ENCODE measurements at regions not wholly inside any gene's neighbourhood (a gene's known extent, or its start where the extent isn't known, plus 50 kb on each side); places are given as distances from the start of the nearest gene placed in this dataset.
A peak's percentile ranks its signal among the peaks of the same experiment; 100 is the strongest.

DNA sequence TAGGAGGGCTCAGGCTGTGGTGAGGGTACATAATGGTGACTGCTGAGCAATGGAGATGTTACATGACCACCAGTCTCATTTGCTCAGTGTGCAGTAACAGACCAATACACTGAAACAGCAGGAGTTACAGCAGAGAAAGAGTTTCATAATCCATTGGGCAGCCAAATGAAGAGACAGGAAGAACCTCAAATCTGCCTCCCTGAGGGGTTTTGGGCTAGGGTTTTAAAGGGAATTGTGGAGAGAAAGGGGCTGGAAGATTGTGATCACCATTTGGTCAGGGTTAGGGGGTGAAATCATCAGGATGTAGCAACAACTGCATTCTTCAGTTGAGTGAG is 838.3 kb downstream of the GRID1 start:
- H3K4me3 ChIP-seq: no peak overlapping the region
- peaks cover 36% of the 10 kb centered on the region for H3K4me1 ChIP-seq (replicated peaks)
- no peaks in the 10 kb centered on the region for H3K27me3 ChIP-seq (replicated peaks)
- DNase-seq (ENCODE audit: low read depth in 1 of 2, low spot score in 2 of 2): peak in 1 of 2 experiments; percentile 19
- H3K9me3 ChIP-seq (replicated peaks): peaks cover 8% of the 10 kb centered on the region
- peak overlapping the region; percentile 29 for H3K27ac ChIP-seq
- H3K36me3 ChIP-seq: no peaks in the 10 kb centered on the region

DNA sequence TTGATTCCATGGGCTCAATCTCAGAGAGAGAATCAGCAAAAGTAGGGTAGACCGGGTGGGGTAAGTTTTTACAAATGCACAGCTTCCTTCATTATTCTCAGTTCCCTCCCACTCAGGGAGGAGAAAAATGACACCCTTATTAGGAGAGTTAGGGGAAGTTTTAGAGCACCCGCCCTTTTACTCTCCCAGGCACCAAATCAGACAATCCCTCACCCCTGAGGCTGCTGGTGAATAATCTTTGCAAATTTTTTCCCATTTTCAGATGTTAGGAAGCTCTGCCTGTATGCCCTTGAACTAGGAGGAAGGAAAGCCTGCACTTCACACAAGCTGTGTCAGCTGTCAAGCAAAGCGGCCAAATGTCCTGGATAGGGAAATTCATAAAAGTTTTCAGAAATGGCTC is 834.9 kb downstream of the GRID1 start:
- Histone ChIP-seq H3K4me3 (no peak overlapping the region), H3K27me3 (replicated peaks) (no peaks in the 10 kb centered on the region), H3K36me3 (no peaks in the 10 kb centered on the region), H3K9me3 (replicated peaks) (peaks cover 8% of the 10 kb centered on the region), H3K4me1 (replicated peaks) (peaks cover 28% of the 10 kb centered on the region), H3K27ac (no peak overlapping the region)
- no peak for DNase-seq (ENCODE audit: low read depth in 1 of 2, low spot score in 2 of 2)

DNA sequence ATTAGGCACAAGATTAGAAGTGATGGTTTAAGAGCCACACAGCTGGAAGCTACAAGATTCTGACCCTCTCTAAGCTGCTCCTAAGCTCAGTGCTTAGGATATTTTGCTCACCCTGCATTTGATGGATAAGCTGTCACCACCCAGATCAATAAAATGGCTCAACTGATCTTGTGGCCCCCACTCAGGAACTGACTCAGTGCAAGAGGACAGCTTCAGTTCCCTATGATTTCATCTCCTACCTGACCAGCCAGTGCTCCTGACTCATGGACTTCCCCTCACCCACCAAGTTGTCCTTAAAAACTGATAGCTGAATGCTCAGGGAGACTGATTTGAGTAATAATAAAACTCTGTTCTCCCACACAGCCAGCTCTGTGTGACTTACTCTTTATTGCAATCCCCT is 833.8 kb downstream of the GRID1 start:
- H3K4me1 ChIP-seq (replicated peaks): peaks cover 25% of the 10 kb centered on the region
- no peak overlapping the region for H3K27ac ChIP-seq
- H3K36me3 ChIP-seq: no peaks in the 10 kb centered on the region
- peaks cover 8% of the 10 kb centered on the region for H3K9me3 ChIP-seq (replicated peaks)
- DNase-seq (ENCODE audit: low read depth in 1 of 2, low spot score in 2 of 2): no peak
- H3K4me3 ChIP-seq: no peak overlapping the region
- no peaks in the 10 kb centered on the region for H3K27me3 ChIP-seq (replicated peaks)

DNA sequence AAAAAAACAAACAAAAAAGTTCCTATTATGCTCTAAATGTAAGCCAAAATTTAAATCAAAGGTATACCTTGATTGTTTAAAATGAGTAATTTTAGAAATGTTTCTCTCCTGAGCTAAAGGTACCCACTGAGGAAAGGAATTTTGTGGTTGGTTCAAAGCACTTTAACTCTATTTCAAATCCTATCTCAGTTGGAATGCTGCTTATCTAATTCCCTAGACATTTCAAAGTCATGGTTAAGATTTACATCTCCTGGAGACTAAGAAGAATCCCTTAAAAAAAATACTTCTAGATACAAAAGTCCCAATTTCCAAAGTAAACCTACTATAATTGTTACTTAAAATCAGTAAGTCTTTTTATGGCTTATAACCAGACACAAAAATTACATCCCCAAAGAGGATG is 830.7 kb downstream of the GRID1 start:
- Histone ChIP-seq H3K27ac (no peak overlapping the region), H3K27me3 (replicated peaks) (no peaks in the 10 kb centered on the region), H3K36me3 (no peaks in the 10 kb centered on the region), H3K4me1 (replicated peaks) (peaks cover 18% of the 10 kb centered on the region; the same call in 1 of the 2 replicates), H3K4me3 (no peak overlapping the region), H3K9me3 (replicated peaks) (no peaks in the 10 kb centered on the region; the same call in 1 of the 2 replicates)
- DNase-seq (ENCODE audit: low read depth in 1 of 2, low spot score in 2 of 2): no peak

DNA sequence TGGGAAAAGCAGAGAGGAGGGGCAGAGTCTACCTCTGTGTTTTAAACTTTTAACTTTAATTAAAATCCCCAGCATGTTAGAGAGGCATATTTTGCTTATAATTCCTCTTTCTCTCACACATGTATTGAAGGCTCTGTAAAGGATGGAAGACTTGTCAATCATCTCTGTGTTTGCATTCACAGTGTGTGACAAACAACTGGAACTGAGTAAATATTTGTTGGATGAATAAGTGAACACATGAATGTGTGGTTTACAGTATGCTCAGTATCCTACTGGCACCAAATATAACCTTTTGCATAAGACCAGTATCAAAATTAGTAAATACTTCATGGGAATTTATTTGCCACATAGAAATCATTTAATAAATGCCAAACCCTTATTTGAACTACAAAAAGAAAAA is 829.0 kb downstream of the GRID1 start:
- no peaks in the 10 kb centered on the region for H3K27me3 ChIP-seq (replicated peaks)
- H3K4me1 ChIP-seq (replicated peaks): peaks cover 18% of the 10 kb centered on the region; the same call in 1 of the 2 replicates
- no peaks in the 10 kb centered on the region; the same call in 1 of the 2 replicates for H3K9me3 ChIP-seq (replicated peaks)
- H3K4me3 ChIP-seq: no peak overlapping the region
- DNase-seq (ENCODE audit: low read depth in 1 of 2, low spot score in 2 of 2): no peak
- H3K36me3 ChIP-seq: no peaks in the 10 kb centered on the region
- H3K27ac ChIP-seq: no peak overlapping the region

DNA sequence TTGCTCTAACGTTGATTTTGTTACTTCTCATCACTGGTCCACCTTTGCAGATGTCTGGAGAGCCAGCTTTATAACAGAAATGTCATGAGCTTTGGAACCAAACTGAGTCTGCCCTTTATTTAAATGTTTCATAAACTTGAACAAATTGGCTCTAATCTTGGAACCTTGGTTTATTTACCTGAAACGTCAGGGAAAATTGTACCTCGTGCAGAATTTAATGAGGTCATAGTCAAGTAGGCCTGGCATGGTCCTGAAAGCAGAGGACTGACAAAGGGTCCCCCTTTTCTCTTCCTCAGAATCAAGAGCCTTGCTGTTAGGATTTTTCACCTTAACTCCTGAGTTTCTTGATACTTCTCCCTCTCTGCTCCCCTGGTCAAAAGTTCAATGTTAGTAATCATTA is 828.0 kb downstream of the GRID1 start:
- H3K9me3 ChIP-seq (replicated peaks): peaks cover 2% of the 10 kb centered on the region; the same call in 1 of the 2 replicates
- peaks cover 22% of the 10 kb centered on the region for H3K4me1 ChIP-seq (replicated peaks)
- no peaks in the 10 kb centered on the region for H3K27me3 ChIP-seq (replicated peaks)
- no peak overlapping the region for H3K4me3 ChIP-seq
- no peaks in the 10 kb centered on the region for H3K36me3 ChIP-seq
- no peak for DNase-seq (ENCODE audit: low read depth in 1 of 2, low spot score in 2 of 2)
- no peak overlapping the region for H3K27ac ChIP-seq

DNA sequence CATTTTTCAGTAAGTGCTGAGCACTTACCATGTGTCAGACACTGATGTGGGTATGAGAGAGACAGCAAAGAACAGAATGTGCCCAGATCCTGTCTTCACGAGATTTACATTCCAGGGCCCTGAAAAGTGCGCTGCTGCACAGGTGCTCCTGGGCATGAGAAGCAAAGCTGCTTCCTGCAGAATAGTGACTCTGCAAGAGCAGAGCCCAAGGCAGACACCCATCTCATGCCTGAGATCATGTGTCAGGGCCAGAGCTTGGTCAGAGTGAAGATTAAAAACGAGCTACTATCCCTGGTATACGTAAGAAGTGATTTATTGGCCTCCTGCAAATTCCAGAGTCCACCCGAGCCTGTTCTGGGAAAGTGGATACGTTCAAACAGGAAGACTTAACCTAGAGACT is 824.4 kb downstream of the GRID1 start:
- Histone ChIP-seq H3K4me3 (no peak overlapping the region), H3K27me3 (replicated peaks) (no peaks in the 10 kb centered on the region), H3K27ac (no peak overlapping the region), H3K9me3 (replicated peaks) (0 out of 2 replicates have a peak, but pooled peaks cover 4% of the 10 kb centered on the region), H3K4me1 (replicated peaks) (peaks cover 42% of the 10 kb centered on the region), H3K36me3 (no peaks in the 10 kb centered on the region)
- no peak for DNase-seq (ENCODE audit: low read depth in 1 of 2, low spot score in 2 of 2)

DNA sequence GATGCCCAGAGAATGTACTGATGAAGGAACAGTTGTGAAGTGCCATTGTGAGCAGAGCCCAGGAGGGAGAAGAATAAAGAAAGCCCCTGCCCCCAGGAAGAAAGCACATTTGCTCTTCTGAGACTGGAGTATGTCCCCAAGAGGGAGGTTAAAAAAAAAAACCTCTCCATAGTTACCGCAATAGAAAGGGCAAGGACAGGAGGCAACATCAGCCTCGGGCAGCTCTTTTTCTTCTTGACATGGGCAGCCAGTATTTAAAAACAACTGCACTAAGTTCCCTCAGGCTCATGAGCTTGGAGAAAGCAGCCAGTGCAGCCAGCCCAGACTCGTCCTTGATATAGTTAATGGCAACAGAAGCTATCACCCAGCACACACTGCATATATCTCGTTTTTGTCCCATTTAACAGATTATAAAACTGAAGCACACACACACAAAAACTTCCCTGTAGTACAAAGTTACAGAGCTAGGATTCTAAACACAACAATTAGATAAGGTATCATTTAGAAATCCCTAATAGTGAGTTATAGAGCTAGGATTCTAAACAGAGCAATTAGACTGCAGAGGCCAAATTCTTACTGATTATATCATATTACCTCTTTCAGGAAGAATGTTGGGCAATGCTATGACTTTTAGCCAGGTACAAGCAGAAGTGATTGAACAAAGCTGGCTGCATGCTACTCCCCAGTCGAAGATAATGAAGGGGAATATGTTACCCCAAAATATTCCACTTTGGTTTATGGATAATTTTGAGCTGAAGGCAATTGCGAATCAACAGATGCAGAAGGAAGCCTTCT is 823.5 kb downstream of the GRID1 start:
- no peak overlapping the region for H3K4me3 ChIP-seq
- 0 out of 2 replicates have a peak, but pooled peaks cover 4% of the 10 kb centered on the region for H3K9me3 ChIP-seq (replicated peaks)
- no peaks in the 10 kb centered on the region for H3K36me3 ChIP-seq
- no peak for DNase-seq (ENCODE audit: low read depth in 1 of 2, low spot score in 2 of 2)
- H3K27ac ChIP-seq: peak overlapping the region; percentile 87; the same call in 1 of the 2 replicates
- no peaks in the 10 kb centered on the region for H3K27me3 ChIP-seq (replicated peaks)
- peaks cover 49% of the 10 kb centered on the region for H3K4me1 ChIP-seq (replicated peaks)

DNA sequence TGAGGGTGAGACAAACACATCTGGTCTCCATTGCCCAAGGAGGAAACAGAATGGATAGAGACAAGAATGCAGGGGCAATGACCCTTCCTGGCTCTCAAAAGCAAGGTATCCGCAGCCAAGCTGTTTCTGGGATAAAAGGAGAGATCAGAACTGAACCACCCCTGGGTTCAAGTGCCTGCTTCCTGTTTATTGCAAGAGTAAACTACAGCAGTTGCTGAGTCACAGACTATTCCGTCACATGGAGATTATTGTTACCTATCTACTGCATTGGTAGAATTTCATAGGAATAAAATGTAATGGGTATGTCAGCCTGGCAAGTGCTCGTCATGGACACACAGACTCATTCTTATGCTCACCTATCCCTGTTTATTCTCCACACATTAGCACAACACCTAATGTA is 821.6 kb downstream of the GRID1 start:
- Histone ChIP-seq H3K4me1 (replicated peaks) (peaks cover 53% of the 10 kb centered on the region), H3K27ac (peak overlapping the region; percentile 87), H3K9me3 (replicated peaks) (0 out of 2 replicates have a peak, but pooled peaks cover 4% of the 10 kb centered on the region), H3K4me3 (no peak overlapping the region), H3K27me3 (replicated peaks) (no peaks in the 10 kb centered on the region), H3K36me3 (no peaks in the 10 kb centered on the region)
- peak; percentile 76 to 85 for DNase-seq (ENCODE audit: low read depth in 1 of 2, low spot score in 2 of 2)

DNA sequence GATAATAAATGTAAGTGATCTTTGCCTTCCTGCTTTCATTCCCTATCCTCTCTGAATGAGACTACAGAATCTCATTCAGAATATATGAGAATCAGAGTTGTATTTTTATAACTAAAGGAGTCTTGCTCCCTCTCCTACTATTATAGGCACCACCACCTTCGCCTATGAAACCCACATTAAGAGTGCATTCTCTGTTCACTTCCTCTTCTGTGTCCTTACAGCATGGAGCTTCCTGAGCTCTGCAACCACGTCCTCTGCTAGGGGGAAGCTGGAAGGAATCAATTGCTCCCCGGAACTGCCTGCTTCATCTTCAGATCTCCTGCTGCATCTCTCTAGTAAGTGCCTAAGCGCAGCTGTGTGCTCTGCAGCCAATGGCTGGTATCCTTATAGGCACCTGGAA is 820.7 kb downstream of the GRID1 start:
- no peak overlapping the region for H3K4me3 ChIP-seq
- no peaks in the 10 kb centered on the region for H3K27me3 ChIP-seq (replicated peaks)
- H3K27ac ChIP-seq: peak overlapping the region; percentile 87
- no peak for DNase-seq (ENCODE audit: low read depth in 1 of 2, low spot score in 2 of 2)
- H3K9me3 ChIP-seq (replicated peaks): 0 out of 2 replicates have a peak, but pooled peaks cover 4% of the 10 kb centered on the region
- H3K4me1 ChIP-seq (replicated peaks): peaks cover 53% of the 10 kb centered on the region
- no peaks in the 10 kb centered on the region for H3K36me3 ChIP-seq

DNA sequence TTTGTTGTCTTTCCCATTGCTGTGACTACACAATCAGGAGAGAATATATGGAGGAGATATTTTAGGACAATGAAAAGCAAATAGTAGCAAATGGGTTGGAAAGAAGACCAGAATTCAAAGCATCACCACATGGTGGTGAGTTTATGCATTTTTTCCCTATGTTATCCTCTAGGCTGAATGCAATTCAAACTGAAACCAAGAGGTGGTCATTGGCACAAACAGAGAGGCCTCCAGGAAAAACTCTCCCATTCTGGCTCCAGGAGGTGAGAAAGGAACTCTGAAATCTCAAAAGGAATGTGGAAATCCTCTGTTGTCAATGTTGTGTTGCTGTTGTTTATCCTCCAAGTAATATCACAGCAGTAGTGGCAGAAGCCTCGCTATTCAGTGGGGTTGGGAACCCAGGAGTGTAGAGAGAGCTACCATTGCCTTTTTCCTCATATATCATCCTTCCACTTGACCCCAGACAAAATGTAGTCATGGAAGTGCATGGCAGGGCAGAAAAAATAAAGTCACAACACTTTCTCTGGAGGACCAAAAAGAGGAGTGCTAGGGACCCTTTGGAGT is 819.1 kb downstream of the GRID1 start:
- H3K27ac ChIP-seq: peak overlapping the region; percentile 52
- no peaks in the 10 kb centered on the region for H3K27me3 ChIP-seq (replicated peaks)
- H3K9me3 ChIP-seq (replicated peaks): 0 out of 2 replicates have a peak, but pooled peaks cover 4% of the 10 kb centered on the region
- peaks cover 53% of the 10 kb centered on the region for H3K4me1 ChIP-seq (replicated peaks)
- DNase-seq (ENCODE audit: low read depth in 1 of 2, low spot score in 2 of 2): peak in 1 of 2 experiments; percentile 45
- no peaks in the 10 kb centered on the region for H3K36me3 ChIP-seq
- no peak overlapping the region for H3K4me3 ChIP-seq

DNA sequence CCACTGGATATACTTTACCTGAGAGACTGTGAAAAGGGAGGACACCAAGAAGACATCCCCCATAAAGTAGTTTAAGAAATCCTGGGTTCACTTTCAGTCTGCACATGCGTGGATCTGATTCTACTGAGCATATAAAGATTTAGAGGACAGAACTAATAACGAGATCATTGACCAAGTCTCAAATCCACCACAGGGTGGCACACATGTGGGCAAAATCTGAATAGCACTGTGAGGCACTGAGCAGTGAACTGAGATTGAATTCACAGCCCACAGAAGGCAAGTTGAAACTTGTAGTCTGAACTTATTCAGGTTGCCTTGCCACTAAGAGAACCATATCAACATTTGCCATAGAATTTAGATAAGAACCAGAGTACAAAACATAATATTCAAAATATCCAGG is 818.6 kb downstream of the GRID1 start:
- DNase-seq (ENCODE audit: low read depth in 1 of 2, low spot score in 2 of 2): peak; percentile 59 to 61
- H3K4me3 ChIP-seq: no peak overlapping the region
- peaks cover 53% of the 10 kb centered on the region for H3K4me1 ChIP-seq (replicated peaks)
- peak overlapping the region; percentile 52 for H3K27ac ChIP-seq
- H3K27me3 ChIP-seq (replicated peaks): no peaks in the 10 kb centered on the region
- H3K9me3 ChIP-seq (replicated peaks): 0 out of 2 replicates have a peak, but pooled peaks cover 4% of the 10 kb centered on the region
- no peaks in the 10 kb centered on the region for H3K36me3 ChIP-seq

Data from SJSA1 (cell line).